PFSK-1 (cell line): ENCODE measurements at regions not wholly inside any gene's neighbourhood (a gene's known extent, or its start where the extent isn't known, plus 50 kb on each side); places are given as distances from the start of the nearest gene placed in this dataset.

Source experiments
- FOXP2 ChIP-seq: optimal IDR thresholded peaks from 2 replicates; pipeline ENCODE3; 2011; ENCODE audit warnings: borderline replicate concordance, control low read depth, inconsistent platforms; ENCODE audit not compliant: insufficient read depth; ENCODE audit errors: extremely low read length, extremely low read depth
- POLR2AphosphoS5 ChIP-seq: IDR thresholded peaks from 2 replicates; pipeline ENCODE4 v1.6.1; 2012; ENCODE audit warnings: low read depth, mild to moderate bottlenecking, control low read depth, low read length, moderate library complexity
- REST ChIP-seq, 2 experiments: IDR thresholded peaks; 2 replicates each; pipeline versions ENCODE4 v1.6.1 to v1.8.0; 2011 to 2012; ENCODE audit warnings: low read depth in 2 of 2, low read length in 2 of 2, control low read depth in 1 of 2, inconsistent platforms in 1 of 2, mild to moderate bottlenecking in 1 of 2, moderate library complexity in 1 of 2; ENCODE audit not compliant: insufficient read depth in 1 of 2
- TAF1 ChIP-seq: IDR thresholded peaks from 2 replicates; pipeline ENCODE4 v1.6.1; 2012; ENCODE audit warnings: low read length, control low read depth, borderline replicate concordance; ENCODE audit not compliant: insufficient read depth

- TF ChIP-seq REST (IDR thresholded peaks at IDR 0.05; ENCODE audit: insufficient read depth in 1 of 2, low read depth in 2 of 2, low read length in 2 of 2): no peak
- no peak for TF ChIP-seq TAF1
- no peak for TF ChIP-seq POLR2AphosphoS5
- TF ChIP-seq FOXP2: no peak
Measured at GRCh38 chr2:35598310-35598709, 757.3 kb upstream of the CRIM1 start.
